ENCODE measurements at regions not wholly inside any gene's neighbourhood (a gene's known extent, or its start where the extent isn't known, plus 50 kb on each side); places are given as distances from the start of the nearest gene placed in this dataset.

GRCh38 chr12:89085421-89085820, 266.9 kb downstream of the DUSP6 start:
- Histone ChIP-seq H3K9me2 (replicated peaks; ENCODE audit: control insufficient read depth, low read length) (no peaks in the 10 kb centered on the region), H3K9me3 (ENCODE audit: control insufficient read depth, insufficient read depth, low read length) (no peaks in the 10 kb centered on the region), H3K79me2 (ENCODE audit: control insufficient read depth, low read length) (no peaks in the 10 kb centered on the region), H3K27me3 (ENCODE audit: control insufficient read depth, low read length) (peaks cover 2% of the 10 kb centered on the region; the same call in 1 of the 2 replicates), H3K4me2 (ENCODE audit: low read length) (no peak overlapping the region), H3K27ac (ENCODE audit: low read depth, low read length) (no peak overlapping the region), H3K4me3 (ENCODE audit: low read length) (no peak overlapping the region), H3F3A (ENCODE audit: control insufficient read depth, insufficient read depth) (no peaks in the 10 kb centered on the region), H3K4me1 (ENCODE audit: control insufficient read depth, low read length) (no peaks in the 10 kb centered on the region), H3K36me3 (ENCODE audit: control insufficient read depth, low read length) (no peaks in the 10 kb centered on the region), H4K20me1 (ENCODE audit: control insufficient read depth, insufficient read depth, low read depth, low read length) (no peaks in the 10 kb centered on the region)
- TF ChIP-seq CTCF (IDR thresholded peaks at IDR 0.05; ENCODE audit: low read depth, low read length, poor library complexity, severe bottlenecking) (no peak), EZH2phosphoT487 (IDR thresholded peaks at IDR 0.05; ENCODE audit: borderline replicate concordance, low read length) (no peak)

DNA sequence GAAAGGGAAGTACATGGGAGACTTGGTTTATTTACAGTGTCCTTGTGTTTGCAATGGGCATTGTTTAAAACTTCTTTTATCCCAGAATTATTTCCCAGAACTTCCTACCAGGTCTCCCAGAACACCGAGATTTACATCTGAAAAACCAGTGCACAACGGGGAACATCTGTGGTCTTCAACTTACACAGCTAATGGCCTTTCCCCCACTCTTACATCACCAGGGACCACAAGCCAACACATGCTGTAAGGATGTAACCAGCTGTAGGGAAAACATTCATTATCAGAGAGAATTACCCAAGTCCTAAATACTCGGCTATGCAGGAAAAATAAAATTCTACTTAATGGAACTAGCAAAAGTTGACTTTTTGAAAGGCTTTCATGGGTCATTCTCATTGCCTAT, 267.6 kb downstream of the DUSP6 start:
- H3K9me2 ChIP-seq (replicated peaks; ENCODE audit: control insufficient read depth, low read length) = no peaks in the 10 kb centered on the region
- no peaks in the 10 kb centered on the region for H3K9me3 ChIP-seq (ENCODE audit: control insufficient read depth, insufficient read depth, low read length)
- peaks cover 2% of the 10 kb centered on the region; the same call in 1 of the 2 replicates for H3K27me3 ChIP-seq (ENCODE audit: control insufficient read depth, low read length)
- H3K4me2 ChIP-seq (ENCODE audit: low read length) = no peak overlapping the region
- H3F3A ChIP-seq (ENCODE audit: control insufficient read depth, insufficient read depth) = no peaks in the 10 kb centered on the region
- H4K20me1 ChIP-seq (ENCODE audit: control insufficient read depth, insufficient read depth, low read depth, low read length) = no peaks in the 10 kb centered on the region
- H3K4me3 ChIP-seq (ENCODE audit: low read length) = no peak overlapping the region
- H3K79me2 ChIP-seq (ENCODE audit: control insufficient read depth, low read length) = no peaks in the 10 kb centered on the region
- H3K4me1 ChIP-seq (ENCODE audit: control insufficient read depth, low read length) = no peaks in the 10 kb centered on the region
- H3K36me3 ChIP-seq (ENCODE audit: control insufficient read depth, low read length) = no peaks in the 10 kb centered on the region
- no peak overlapping the region for H3K27ac ChIP-seq (ENCODE audit: low read depth, low read length)
- no peak for TF ChIP-seq CTCF (IDR thresholded peaks at IDR 0.05; ENCODE audit: low read depth, low read length, poor library complexity, severe bottlenecking)
- no peak for TF ChIP-seq EZH2phosphoT487 (IDR thresholded peaks at IDR 0.05; ENCODE audit: borderline replicate concordance, low read length)

DNA sequence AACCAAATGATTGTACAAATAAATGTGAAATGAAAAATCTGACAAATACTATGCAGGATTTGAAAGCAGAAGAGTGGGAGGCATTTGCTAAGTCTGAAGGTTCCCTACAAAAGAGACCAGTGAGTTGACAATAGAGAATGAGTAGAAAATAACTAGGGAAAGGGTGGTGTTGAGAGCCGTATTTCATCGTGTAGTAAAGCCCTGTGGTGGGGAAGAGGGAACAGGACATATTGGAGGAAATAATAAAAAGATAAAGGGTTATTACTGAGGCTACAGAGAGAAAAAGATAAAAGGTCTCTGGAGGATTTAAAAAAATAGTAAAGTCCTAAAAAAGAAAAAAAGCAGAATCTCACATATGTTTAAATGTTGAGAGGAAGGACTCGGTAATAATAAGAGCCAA, 268.8 kb downstream of the DUSP6 start:
- Histone ChIP-seq H4K20me1 (ENCODE audit: control insufficient read depth, insufficient read depth, low read depth, low read length) (no peaks in the 10 kb centered on the region), H3K9me3 (ENCODE audit: control insufficient read depth, insufficient read depth, low read length) (no peaks in the 10 kb centered on the region), H3F3A (ENCODE audit: control insufficient read depth, insufficient read depth) (no peaks in the 10 kb centered on the region), H3K36me3 (ENCODE audit: control insufficient read depth, low read length) (no peaks in the 10 kb centered on the region), H3K27ac (ENCODE audit: low read depth, low read length) (no peak overlapping the region), H3K79me2 (ENCODE audit: control insufficient read depth, low read length) (no peaks in the 10 kb centered on the region), H3K9me2 (replicated peaks; ENCODE audit: control insufficient read depth, low read length) (no peaks in the 10 kb centered on the region; the same call in 1 of the 2 replicates), H3K4me1 (ENCODE audit: control insufficient read depth, low read length) (no peaks in the 10 kb centered on the region), H3K4me2 (ENCODE audit: low read length) (no peak overlapping the region), H3K27me3 (ENCODE audit: control insufficient read depth, low read length) (0 out of 2 replicates have a peak, but pooled peaks cover 2% of the 10 kb centered on the region), H3K4me3 (ENCODE audit: low read length) (no peak overlapping the region)
- TF ChIP-seq EZH2phosphoT487 (IDR thresholded peaks at IDR 0.05; ENCODE audit: borderline replicate concordance, low read length) (no peak), CTCF (IDR thresholded peaks at IDR 0.05; ENCODE audit: low read depth, low read length, poor library complexity, severe bottlenecking) (no peak)

Measured in DOHH2 (cell line).